A549 (cell line): ENCODE measurements at regions not wholly inside any gene's neighbourhood (a gene's known extent, or its start where the extent isn't known, plus 50 kb on each side); places are given as distances from the start of the nearest gene placed in this dataset.

ENCODE experiments used
- EP300 ChIP-seq, 2 experiments: fragments of >200 bp; sonication (Bioruptor Twin); formaldehyde crosslinking; IDR thresholded peaks; 2 replicates in 1 of 2; 3 replicates in 1 of 2; pipeline ENCODE4 v1.6.1; 2016 to 2017
- FOXS1 ChIP-seq: fragments of 250-450 bp; sonication (Bioruptor Pico); IDR thresholded peaks from 2 replicates; pipeline ENCODE4 v1.5.0; 2020; ENCODE audit warnings: mild to moderate bottlenecking, moderate library complexity
- JUNB ChIP-seq: fragments of >200 bp; sonication (Bioruptor Twin); formaldehyde crosslinking; IDR thresholded peaks from 2 replicates; pipeline ENCODE4 v1.6.1; 2016
- MAX ChIP-seq: IDR thresholded peaks from 2 replicates; pipeline ENCODE4 v1.6.1; 2012
- NFE2L2 ChIP-seq: fragments of 150-350 bp; conservative IDR thresholded peaks from 2 replicates; pipeline ENCODE4 v1.6.1; 2014; ENCODE audit warnings: low read length
- NPAS2 ChIP-seq: fragments of 250-450 bp; sonication (Bioruptor Pico); IDR thresholded peaks from 2 replicates; pipeline ENCODE4 v1.8.0; 2022; ENCODE audit warnings: mild to moderate bottlenecking, moderate library complexity, borderline replicate concordance
- RAD21 ChIP-seq, 2 experiments: fragments of >200 bp in 1 of 2; sonication (Bioruptor Twin) in 1 of 2; formaldehyde crosslinking in 1 of 2; IDR thresholded peaks in 1 of 2; conservative IDR thresholded peaks in 1 of 2; 2 replicates in 1 of 2; 3 replicates in 1 of 2; pipeline ENCODE4 v1.6.1; 2012 to 2018; ENCODE audit warnings: inconsistent platforms in 1 of 2
- REST ChIP-seq: fragments of 200-600 bp; sonication (generic); IDR thresholded peaks from 2 replicates; pipeline ENCODE4 v1.6.1; 2016; ENCODE audit warnings: antibody characterized with exemption, mild to moderate bottlenecking, moderate library complexity
- SMC3 ChIP-seq: fragments of >200 bp; sonication (Bioruptor Twin); formaldehyde crosslinking; IDR thresholded peaks from 3 replicates; pipeline ENCODE4 v1.6.1; 2018; ENCODE audit warnings: inconsistent platforms
- TF ChIP-seq, protein P1 (sequence below): fragments of >200 bp; sonication (Bioruptor Twin); formaldehyde crosslinking; IDR thresholded peaks from 3 replicates; pipeline ENCODE4 v1.5.1; 2016
- TF ChIP-seq, protein P2 (sequence below): fragments of 450-650 bp; IDR thresholded peaks from 2 replicates; pipeline ENCODE4 v1.6.1; 2014; ENCODE audit warnings: antibody characterized with exemption

DNA sequence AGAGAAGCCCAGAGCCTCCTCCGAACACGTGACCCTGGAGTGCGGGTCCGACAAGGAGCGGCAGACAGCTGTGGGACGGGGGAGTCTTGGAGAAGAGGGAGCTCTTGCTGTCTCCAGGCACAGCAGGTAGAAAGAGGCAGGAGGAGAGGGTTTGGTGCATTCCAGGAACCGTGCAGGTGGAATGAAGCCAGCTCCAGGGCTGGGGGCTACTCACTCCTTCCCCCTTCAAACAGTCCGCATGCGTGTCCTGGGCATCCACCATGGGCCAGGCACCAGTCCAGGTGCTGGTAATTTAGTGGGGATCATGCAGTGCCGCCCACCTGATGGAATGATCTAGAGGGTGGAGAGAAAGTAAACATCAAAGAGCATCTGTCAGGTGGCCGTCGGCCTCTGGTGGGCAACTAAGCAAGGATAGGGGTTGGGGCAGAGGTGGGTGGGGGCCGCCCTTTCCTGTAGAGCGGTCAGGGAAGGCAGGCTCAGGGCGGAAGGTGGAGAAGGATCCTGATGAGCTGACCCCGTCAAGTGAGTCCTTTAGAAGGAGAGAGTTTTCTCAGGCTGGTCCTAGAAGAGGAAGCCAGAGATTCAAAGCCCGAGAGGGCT is 850.0 kb downstream of the TBC1D22A start:
- no peak for TF ChIP-seq MAX
- TF ChIP-seq EP300 (IDR thresholded peaks at IDR 0.05), result no peak
- TF ChIP-seq, protein P1, sequence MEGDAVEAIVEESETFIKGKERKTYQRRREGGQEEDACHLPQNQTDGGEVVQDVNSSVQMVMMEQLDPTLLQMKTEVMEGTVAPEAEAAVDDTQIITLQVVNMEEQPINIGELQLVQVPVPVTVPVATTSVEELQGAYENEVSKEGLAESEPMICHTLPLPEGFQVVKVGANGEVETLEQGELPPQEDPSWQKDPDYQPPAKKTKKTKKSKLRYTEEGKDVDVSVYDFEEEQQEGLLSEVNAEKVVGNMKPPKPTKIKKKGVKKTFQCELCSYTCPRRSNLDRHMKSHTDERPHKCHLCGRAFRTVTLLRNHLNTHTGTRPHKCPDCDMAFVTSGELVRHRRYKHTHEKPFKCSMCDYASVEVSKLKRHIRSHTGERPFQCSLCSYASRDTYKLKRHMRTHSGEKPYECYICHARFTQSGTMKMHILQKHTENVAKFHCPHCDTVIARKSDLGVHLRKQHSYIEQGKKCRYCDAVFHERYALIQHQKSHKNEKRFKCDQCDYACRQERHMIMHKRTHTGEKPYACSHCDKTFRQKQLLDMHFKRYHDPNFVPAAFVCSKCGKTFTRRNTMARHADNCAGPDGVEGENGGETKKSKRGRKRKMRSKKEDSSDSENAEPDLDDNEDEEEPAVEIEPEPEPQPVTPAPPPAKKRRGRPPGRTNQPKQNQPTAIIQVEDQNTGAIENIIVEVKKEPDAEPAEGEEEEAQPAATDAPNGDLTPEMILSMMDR, result no peak
- TF ChIP-seq, protein P2, sequence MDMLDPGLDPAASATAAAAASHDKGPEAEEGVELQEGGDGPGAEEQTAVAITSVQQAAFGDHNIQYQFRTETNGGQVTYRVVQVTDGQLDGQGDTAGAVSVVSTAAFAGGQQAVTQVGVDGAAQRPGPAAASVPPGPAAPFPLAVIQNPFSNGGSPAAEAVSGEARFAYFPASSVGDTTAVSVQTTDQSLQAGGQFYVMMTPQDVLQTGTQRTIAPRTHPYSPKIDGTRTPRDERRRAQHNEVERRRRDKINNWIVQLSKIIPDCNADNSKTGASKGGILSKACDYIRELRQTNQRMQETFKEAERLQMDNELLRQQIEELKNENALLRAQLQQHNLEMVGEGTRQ, result no peak
- no peak for TF ChIP-seq NPAS2 (CRISPR knock-in tag)
- no peak for TF ChIP-seq SMC3
- TF ChIP-seq RAD21 (conservative IDR thresholded peaks at IDR 0.05 in 1 of 2, IDR thresholded peaks at IDR 0.05 in 1 of 2), result no peak
- TF ChIP-seq FOXS1, result no peak
- no peak for TF ChIP-seq NFE2L2
- TF ChIP-seq JUNB, result no peak
- TF ChIP-seq REST, result no peak
